Fibroblast of lung (primary cell): ENCODE measurements at regions not wholly inside any gene's neighbourhood (a gene's known extent, or its start where the extent isn't known, plus 50 kb on each side); places are given as distances from the start of the nearest gene placed in this dataset.
"Not testable (repeated sequence)": the region's sequence is repeated elsewhere in the genome, so short reads cannot be mapped to it uniquely, and the experiment has no call there.

ENCODE experiments used
- DNase-seq, 2 donors: peaks; one replicate each; pipeline versions ENCODE4 v3.0.0 to v3.0.0-alpha.2; 2010; ENCODE audit warnings: low read depth in 2 of 2
- H2AFZ ChIP-seq: 2 replicates; pipeline ENCODE4 v1.5.1; 2012; ENCODE audit warnings: low read length, control low read depth, inconsistent platforms
- H3K27ac ChIP-seq: 2 replicates; pipeline ENCODE4 v1.5.1; 2011; ENCODE audit warnings: low read length, control low read depth; ENCODE audit not compliant: insufficient read depth
- H3K27me3 ChIP-seq: 2 replicates; pipeline ENCODE4 v1.5.1; 2011; ENCODE audit warnings: mild to moderate bottlenecking, low read length; ENCODE audit not compliant: control insufficient read depth, insufficient read depth
- H3K36me3 ChIP-seq: 2 replicates; pipeline ENCODE4 v1.5.1; 2011; ENCODE audit warnings: low read length; ENCODE audit not compliant: control insufficient read depth, insufficient read depth
- H3K4me1 ChIP-seq: 2 replicates; pipeline ENCODE4 v1.5.1; 2011; ENCODE audit warnings: low read length; ENCODE audit not compliant: control insufficient read depth, insufficient read depth; ENCODE audit errors: extremely low read depth
- H3K4me2 ChIP-seq: 2 replicates; pipeline ENCODE4 v1.5.1; 2011; ENCODE audit warnings: low read length, control low read depth; ENCODE audit not compliant: insufficient read depth; ENCODE audit errors: extremely low read depth
- H3K4me3 ChIP-seq, 4 experiments: fragments of 200-600 bp in 1 of 4; sonication (generic) in 1 of 4; replicated peaks in 1 of 4; 2 replicates each; pipeline ENCODE4 v1.5.1; 2011 to 2016; ENCODE audit warnings: low read length in 4 of 4, low read depth in 3 of 4, mild to moderate bottlenecking in 3 of 4, control low read depth in 2 of 4, inconsistent platforms in 1 of 4, mixed read lengths in 1 of 4; ENCODE audit not compliant: insufficient read depth in 1 of 4; ENCODE audit errors: control extremely low read depth in 1 of 4
- H3K79me2 ChIP-seq: 2 replicates; pipeline ENCODE4 v1.5.1; 2012; ENCODE audit warnings: mild to moderate bottlenecking, low read length, inconsistent platforms; ENCODE audit not compliant: control insufficient read depth, insufficient read depth
- H3K9ac ChIP-seq: 2 replicates; pipeline ENCODE4 v1.5.1; 2011; ENCODE audit warnings: mild to moderate bottlenecking, low read length, control low read depth; ENCODE audit not compliant: insufficient read depth
- H3K9me3 ChIP-seq: 2 replicates; pipeline ENCODE4 v1.5.1; 2012; ENCODE audit warnings: low read depth, low read length; ENCODE audit not compliant: control insufficient read depth, insufficient read depth
- H4K20me1 ChIP-seq: 2 replicates; pipeline ENCODE4 v1.5.1; 2011; ENCODE audit warnings: low read length; ENCODE audit not compliant: control insufficient read depth, insufficient read depth; ENCODE audit errors: extremely low read depth
- CTCF ChIP-seq, 2 donors: IDR thresholded peaks in 1 of 2; conservative IDR thresholded peaks in 1 of 2; 1 replicate in 1 of 2; 2 replicates in 1 of 2; pipeline ENCODE4 v1.5.1; 2011 to 2012; ENCODE audit warnings: low read length in 2 of 2, control low read depth in 1 of 2, inconsistent platforms in 1 of 2, low read depth in 1 of 2, mild to moderate bottlenecking in 1 of 2
- EZH2 ChIP-seq: IDR thresholded peaks from 2 replicates; pipeline ENCODE4 v1.5.1; 2012; ENCODE audit warnings: low read length, control low read depth, mild to moderate bottlenecking; ENCODE audit errors: missing control alignments

- no peaks in the 10 kb centered on the region for H3K36me3 ChIP-seq
- no peaks in the 10 kb centered on the region for H3K27me3 ChIP-seq
- H3K4me1 ChIP-seq: no peaks in the 10 kb centered on the region
- H4K20me1 ChIP-seq: no peaks in the 10 kb centered on the region
- H3K9ac ChIP-seq: no peak overlapping the region
- no peaks in the 10 kb centered on the region for H3K9me3 ChIP-seq
- TF ChIP-seq EZH2 (no peak), CTCF (conservative IDR thresholded peaks at IDR 0.05 in 1 of 2, IDR thresholded peaks at IDR 0.05 in 1 of 2; ENCODE audit: low read depth in 1 of 2, low read length in 2 of 2) (no peak)
- no peak overlapping the region for H2AFZ ChIP-seq
- H3K4me2 ChIP-seq: no peak overlapping the region
- no peaks in the 10 kb centered on the region for H3K79me2 ChIP-seq
- DNase-seq: no peak
- no peak overlapping the region for H3K4me3 ChIP-seq
- H3K27ac ChIP-seq: no peak overlapping the region
These were observed 803.1 kb upstream of the PCDH10 start for GRCh38 chr4:132346016-132346415.

GRCh38 chr4:132351606-132352005 is 797.5 kb upstream of the PCDH10 start:
- H3K9me3 ChIP-seq, DNase-seq, H3K4me2 ChIP-seq, H3K27me3 ChIP-seq, H3K4me3 ChIP-seq, H3K36me3 ChIP-seq, H3K79me2 ChIP-seq, H3K4me1 ChIP-seq, H3K27ac ChIP-seq, H3K9ac ChIP-seq, H2AFZ ChIP-seq, H4K20me1 ChIP-seq: not testable (repeated sequence)

GRCh38 chr4:132382243-132382642 is 766.9 kb upstream of the PCDH10 start:
- H4K20me1 ChIP-seq: no peaks in the 10 kb centered on the region
- no peaks in the 10 kb centered on the region for H3K9me3 ChIP-seq
- TF ChIP-seq CTCF (conservative IDR thresholded peaks at IDR 0.05 in 1 of 2, IDR thresholded peaks at IDR 0.05 in 1 of 2; ENCODE audit: low read depth in 1 of 2, low read length in 2 of 2): no peak
- no peak for TF ChIP-seq EZH2
- no peak overlapping the region for H3K4me3 ChIP-seq
- no peaks in the 10 kb centered on the region for H3K27me3 ChIP-seq
- H3K79me2 ChIP-seq: no peaks in the 10 kb centered on the region
- H2AFZ ChIP-seq: no peak overlapping the region
- no peak for DNase-seq
- no peak overlapping the region for H3K27ac ChIP-seq
- no peaks in the 10 kb centered on the region for H3K36me3 ChIP-seq
- H3K9ac ChIP-seq: no peak overlapping the region
- no peak overlapping the region for H3K4me2 ChIP-seq
- H3K4me1 ChIP-seq: no peaks in the 10 kb centered on the region
